WTC11 (cell line): ENCODE measurements at regions not wholly inside any gene's neighbourhood (a gene's known extent, or its start where the extent isn't known, plus 50 kb on each side); places are given as distances from the start of the nearest gene placed in this dataset.

ENCODE experiments used
- ATAC-seq: fragments of 200-7000 bp; cut with Tn5 transposase; 2 replicates; pipeline ENCODE4 v1.10.0; 2021; ENCODE audit warnings: mild to moderate bottlenecking, moderate library complexity
- CTCF ChIA-PET: fragments of 300-600 bp; sonication (Branson Sonifier 250); formaldehyde crosslinking; loops from one replicate; lab custom pipeline; 2021; ENCODE audit warnings: antibody characterized with exemption; lab: Charles Lee
- POLR2A ChIA-PET: fragments of 350-600 bp; sonication (Branson Sonifier 250); formaldehyde crosslinking; loops from one replicate; lab custom pipeline; 2021; ENCODE audit warnings: antibody characterized with exemption; lab: Charles Lee
- DNase-seq: peaks from one replicate; pipeline ENCODE4 v3.0.0; 2021; ENCODE audit warnings: low spot score
- H3K27ac Mint-ChIP-seq: 2 replicates; pipeline ENCODE4 v1.8.0; 2021; ENCODE audit warnings: mixed read lengths
- H3K27me3 Mint-ChIP-seq: 2 replicates; pipeline ENCODE4 v1.8.0; 2021; ENCODE audit warnings: low read depth, mild to moderate bottlenecking, moderate library complexity, mixed read lengths
- H3K36me3 Mint-ChIP-seq: 2 replicates; pipeline ENCODE4 v1.8.0; 2021; ENCODE audit warnings: mixed read lengths
- H3K4me1 Mint-ChIP-seq: 2 replicates; pipeline ENCODE4 v1.8.0; 2022; ENCODE audit warnings: mixed read lengths
- H3K4me3 Mint-ChIP-seq: 2 replicates; pipeline ENCODE4 v1.8.0; 2021; ENCODE audit warnings: mild to moderate bottlenecking, moderate library complexity, mixed read lengths
- H3K9me3 Mint-ChIP-seq: 2 replicates; pipeline ENCODE4 v1.8.0; 2021; ENCODE audit warnings: mixed read lengths
- ATF1 ChIP-seq: sonication (generic); formaldehyde crosslinking; IDR thresholded peaks from 2 replicates; pipeline ENCODE4 v1.8.1; 2023; ENCODE audit warnings: mild to moderate bottlenecking, moderate library complexity, missing genetic modification reagents
- CBFB ChIP-seq: sonication (generic); formaldehyde crosslinking; IDR thresholded peaks from 2 replicates; pipeline ENCODE4 v1.8.1; 2022; ENCODE audit warnings: mild to moderate bottlenecking, low read depth, missing genetic modification reagents
- CREM ChIP-seq: sonication (generic); formaldehyde crosslinking; IDR thresholded peaks from 2 replicates; pipeline ENCODE4 v1.8.1; 2022; ENCODE audit warnings: mild to moderate bottlenecking, missing genetic modification reagents, moderate library complexity
- ETV6 ChIP-seq: sonication (generic); formaldehyde crosslinking; IDR thresholded peaks from 2 replicates; pipeline ENCODE4 v1.8.1; 2022; ENCODE audit warnings: mild to moderate bottlenecking, missing genetic modification reagents
- FOXK1 ChIP-seq: sonication (generic); formaldehyde crosslinking; IDR thresholded peaks from 2 replicates; pipeline ENCODE4 v1.8.0; 2022; ENCODE audit warnings: mild to moderate bottlenecking, moderate library complexity, missing genetic modification reagents
- FOXP1 ChIP-seq: sonication (generic); formaldehyde crosslinking; IDR thresholded peaks from 2 replicates; pipeline ENCODE4 v1.8.0; 2022; ENCODE audit warnings: missing genetic modification reagents, mild to moderate bottlenecking, moderate library complexity, borderline replicate concordance
- KAT7 ChIP-seq: sonication (generic); formaldehyde crosslinking; IDR thresholded peaks from 2 replicates; pipeline ENCODE4 v1.8.1; 2023; ENCODE audit warnings: missing genetic modification reagents, mild to moderate bottlenecking, borderline replicate concordance
- NFYB ChIP-seq: sonication (generic); formaldehyde crosslinking; conservative IDR thresholded peaks from 2 replicates; pipeline ENCODE4 v1.8.0; 2022; ENCODE audit warnings: low read depth, missing genetic modification reagents
- SOX15 ChIP-seq: fragments of 250-450 bp; sonication (Bioruptor Pico); IDR thresholded peaks from 2 replicates; pipeline ENCODE4 v1.9.0; 2021; ENCODE audit warnings: mild to moderate bottlenecking
- SP1 ChIP-seq: sonication (generic); formaldehyde crosslinking; conservative IDR thresholded peaks from 2 replicates; pipeline ENCODE4 v1.8.1; 2022; ENCODE audit warnings: missing genetic modification reagents
- TEAD1 ChIP-seq: sonication (generic); formaldehyde crosslinking; IDR thresholded peaks from 2 replicates; pipeline ENCODE4 v1.8.0; 2022; ENCODE audit warnings: mild to moderate bottlenecking, missing genetic modification reagents
- TEAD4 ChIP-seq: sonication (generic); formaldehyde crosslinking; IDR thresholded peaks from 2 replicates; pipeline ENCODE4 v1.8.0; 2022; ENCODE audit warnings: mild to moderate bottlenecking, missing genetic modification reagents
- ZNF219 ChIP-seq: sonication (generic); formaldehyde crosslinking; IDR thresholded peaks from 2 replicates; pipeline ENCODE4 v1.8.0; 2023; ENCODE audit warnings: missing genetic modification reagents, mild to moderate bottlenecking, borderline replicate concordance
- ZNF396 ChIP-seq: fragments of 250-450 bp; sonication (Bioruptor Pico); IDR thresholded peaks from 2 replicates; pipeline ENCODE4 v1.8.0; 2021; ENCODE audit warnings: mild to moderate bottlenecking, moderate library complexity, borderline replicate concordance
- TF ChIP-seq, protein P1 (sequence below): fragments of 250-450 bp; sonication (Bioruptor Pico); IDR thresholded peaks from 2 replicates; pipeline ENCODE4 v1.9.0; 2021; ENCODE audit warnings: mild to moderate bottlenecking
- TF ChIP-seq, protein P2 (sequence below): sonication (generic); formaldehyde crosslinking; IDR thresholded peaks from 2 replicates; pipeline ENCODE4 v1.8.1; 2022; ENCODE audit warnings: missing genetic modification reagents, borderline replicate concordance
- TF ChIP-seq, protein P3 (sequence below): fragments of 250-450 bp; sonication (Bioruptor Pico); IDR thresholded peaks from 2 replicates; pipeline ENCODE4 v1.9.0; 2021; ENCODE audit warnings: moderate library complexity, mild to moderate bottlenecking, inconsistent platforms, borderline replicate concordance
- TF ChIP-seq, protein P4 (sequence below): sonication (generic); formaldehyde crosslinking; IDR thresholded peaks from 2 replicates; pipeline ENCODE4 v1.8.1; 2023; ENCODE audit warnings: mild to moderate bottlenecking, missing genetic modification reagents
- TF ChIP-seq, protein P5 (sequence below): fragments of 250-450 bp; sonication (Bioruptor Pico); IDR thresholded peaks from 2 replicates; pipeline ENCODE4 v2.1.2; 2022; ENCODE audit warnings: mild to moderate bottlenecking, moderate library complexity
- TF ChIP-seq, protein P6 (sequence below): sonication (generic); formaldehyde crosslinking; IDR thresholded peaks from 2 replicates; pipeline ENCODE4 v1.8.1; 2023; ENCODE audit warnings: mild to moderate bottlenecking, moderate library complexity, missing genetic modification reagents
- TF ChIP-seq, protein P7 (sequence below): sonication (generic); formaldehyde crosslinking; conservative IDR thresholded peaks from 2 replicates; pipeline ENCODE4 v1.8.1; 2023; ENCODE audit warnings: mild to moderate bottlenecking, low read depth, missing genetic modification reagents, moderate library complexity

DNA sequence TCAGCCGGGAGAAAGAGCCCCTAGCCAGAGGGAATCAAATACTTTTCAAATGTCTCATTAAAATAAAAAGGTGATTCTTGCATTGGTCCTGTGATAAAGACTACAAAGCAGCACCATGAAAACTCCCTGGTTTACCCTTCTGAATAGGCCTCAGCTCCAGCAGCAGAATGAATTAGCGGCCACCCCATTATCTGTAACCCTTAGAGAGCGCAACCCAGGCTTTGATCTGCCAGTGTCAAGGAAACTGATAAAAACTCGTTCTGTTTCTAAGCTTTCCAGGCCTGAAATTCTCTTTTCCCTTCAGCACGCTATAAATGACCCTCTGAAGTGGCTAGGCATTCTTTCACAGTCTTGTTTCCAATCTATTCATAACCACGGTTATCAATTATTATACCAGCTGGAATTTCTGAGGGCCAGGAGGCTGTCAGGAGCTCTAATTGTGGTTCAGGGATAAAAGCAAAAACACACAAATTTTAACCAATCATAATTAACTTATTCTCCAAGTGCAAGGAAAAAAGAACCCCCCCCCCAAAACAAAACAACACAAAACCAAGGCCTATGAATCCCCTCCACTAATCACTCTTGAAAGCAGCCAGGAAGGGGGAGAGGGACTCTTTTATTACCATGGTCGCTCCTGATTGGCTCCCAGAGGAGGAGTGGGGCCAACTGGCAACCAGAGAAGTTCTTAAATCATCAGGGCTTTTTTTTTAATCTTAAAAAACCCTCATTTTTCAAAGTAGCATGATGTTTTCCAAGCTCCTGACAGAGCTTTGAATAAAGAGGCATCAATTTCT lies 258.9 kb downstream of the CYRIA start:
- Mint-ChIP-seq H3K36me3 (no peaks in the 10 kb centered on the region), H3K27me3 (no peaks in the 10 kb centered on the region), H3K27ac (no peak overlapping the region), H3K4me1 (0 out of 2 replicates have a peak, but pooled peaks cover 3% of the 10 kb centered on the region), H3K4me3 (no peak overlapping the region), H3K9me3 (peaks cover 9% of the 10 kb centered on the region)
- TF ChIP-seq ETV6 (CRISPR knock-in tag) (no peak), KAT7 (no peak), ZNF396 (CRISPR knock-in tag) (no peak), TEAD4 (CRISPR knock-in tag) (no peak), CBFB (CRISPR knock-in tag) (no peak), SP1 (no peak), TEAD1 (no peak), SOX15 (CRISPR knock-in tag) (no peak), CREM (CRISPR knock-in tag) (no peak)
- TF ChIP-seq, protein P1, sequence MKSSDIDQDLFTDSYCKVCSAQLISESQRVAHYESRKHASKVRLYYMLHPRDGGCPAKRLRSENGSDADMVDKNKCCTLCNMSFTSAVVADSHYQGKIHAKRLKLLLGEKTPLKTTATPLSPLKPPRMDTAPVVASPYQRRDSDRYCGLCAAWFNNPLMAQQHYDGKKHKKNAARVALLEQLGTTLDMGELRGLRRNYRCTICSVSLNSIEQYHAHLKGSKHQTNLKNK (CRISPR knock-in tag), result no peak
- TF ChIP-seq, protein P2, sequence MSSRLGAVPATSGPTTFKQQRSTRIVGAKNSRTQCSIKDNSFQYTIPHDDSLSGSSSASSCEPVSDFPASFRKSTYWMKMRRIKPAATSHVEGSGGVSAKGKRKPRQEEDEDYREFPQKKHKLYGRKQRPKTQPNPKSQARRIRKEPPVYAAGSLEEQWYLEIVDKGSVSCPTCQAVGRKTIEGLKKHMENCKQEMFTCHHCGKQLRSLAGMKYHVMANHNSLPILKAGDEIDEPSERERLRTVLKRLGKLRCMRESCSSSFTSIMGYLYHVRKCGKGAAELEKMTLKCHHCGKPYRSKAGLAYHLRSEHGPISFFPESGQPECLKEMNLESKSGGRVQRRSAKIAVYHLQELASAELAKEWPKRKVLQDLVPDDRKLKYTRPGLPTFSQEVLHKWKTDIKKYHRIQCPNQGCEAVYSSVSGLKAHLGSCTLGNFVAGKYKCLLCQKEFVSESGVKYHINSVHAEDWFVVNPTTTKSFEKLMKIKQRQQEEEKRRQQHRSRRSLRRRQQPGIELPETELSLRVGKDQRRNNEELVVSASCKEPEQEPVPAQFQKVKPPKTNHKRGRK, result no peak
- TF ChIP-seq, protein P3, sequence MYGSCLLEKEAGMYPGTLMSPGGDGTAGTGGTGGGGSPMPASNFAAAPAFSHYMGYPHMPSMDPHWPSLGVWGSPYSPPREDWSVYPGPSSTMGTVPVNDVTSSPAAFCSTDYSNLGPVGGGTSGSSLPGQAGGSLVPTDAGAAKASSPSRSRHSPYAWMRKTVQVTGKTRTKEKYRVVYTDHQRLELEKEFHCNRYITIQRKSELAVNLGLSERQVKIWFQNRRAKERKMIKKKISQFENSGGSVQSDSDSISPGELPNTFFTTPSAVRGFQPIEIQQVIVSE (CRISPR knock-in tag), result no peak
- TF ChIP-seq, protein P4, sequence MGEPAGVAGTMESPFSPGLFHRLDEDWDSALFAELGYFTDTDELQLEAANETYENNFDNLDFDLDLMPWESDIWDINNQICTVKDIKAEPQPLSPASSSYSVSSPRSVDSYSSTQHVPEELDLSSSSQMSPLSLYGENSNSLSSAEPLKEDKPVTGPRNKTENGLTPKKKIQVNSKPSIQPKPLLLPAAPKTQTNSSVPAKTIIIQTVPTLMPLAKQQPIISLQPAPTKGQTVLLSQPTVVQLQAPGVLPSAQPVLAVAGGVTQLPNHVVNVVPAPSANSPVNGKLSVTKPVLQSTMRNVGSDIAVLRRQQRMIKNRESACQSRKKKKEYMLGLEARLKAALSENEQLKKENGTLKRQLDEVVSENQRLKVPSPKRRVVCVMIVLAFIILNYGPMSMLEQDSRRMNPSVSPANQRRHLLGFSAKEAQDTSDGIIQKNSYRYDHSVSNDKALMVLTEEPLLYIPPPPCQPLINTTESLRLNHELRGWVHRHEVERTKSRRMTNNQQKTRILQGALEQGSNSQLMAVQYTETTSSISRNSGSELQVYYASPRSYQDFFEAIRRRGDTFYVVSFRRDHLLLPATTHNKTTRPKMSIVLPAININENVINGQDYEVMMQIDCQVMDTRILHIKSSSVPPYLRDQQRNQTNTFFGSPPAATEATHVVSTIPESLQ, result no peak
- TF ChIP-seq, protein P5, sequence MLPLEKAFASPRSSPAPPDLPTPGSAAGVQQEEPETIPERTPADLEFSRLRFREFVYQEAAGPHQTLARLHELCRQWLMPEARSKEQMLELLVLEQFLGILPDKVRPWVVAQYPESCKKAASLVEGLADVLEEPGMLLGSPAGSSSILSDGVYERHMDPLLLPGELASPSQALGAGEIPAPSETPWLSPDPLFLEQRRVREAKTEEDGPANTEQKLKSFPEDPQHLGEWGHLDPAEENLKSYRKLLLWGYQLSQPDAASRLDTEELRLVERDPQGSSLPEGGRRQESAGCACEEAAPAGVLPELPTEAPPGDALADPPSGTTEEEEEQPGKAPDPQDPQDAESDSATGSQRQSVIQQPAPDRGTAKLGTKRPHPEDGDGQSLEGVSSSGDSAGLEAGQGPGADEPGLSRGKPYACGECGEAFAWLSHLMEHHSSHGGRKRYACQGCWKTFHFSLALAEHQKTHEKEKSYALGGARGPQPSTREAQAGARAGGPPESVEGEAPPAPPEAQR (CRISPR knock-in tag), result no peak
- ATAC-seq, result peak; percentile 30; the same call in 1 of the 2 replicates
- DNase-seq, result no peak
- POLR2A ChIA-PET, result no interaction called here
- CTCF ChIA-PET, result interaction anchor here (0.8 to 1.2 kb wide), 3 partner anchors 118 to 467 kb away, joined by 3 to 4 read pairs (median 3); no protein-coding TSS in a partner anchor

DNA sequence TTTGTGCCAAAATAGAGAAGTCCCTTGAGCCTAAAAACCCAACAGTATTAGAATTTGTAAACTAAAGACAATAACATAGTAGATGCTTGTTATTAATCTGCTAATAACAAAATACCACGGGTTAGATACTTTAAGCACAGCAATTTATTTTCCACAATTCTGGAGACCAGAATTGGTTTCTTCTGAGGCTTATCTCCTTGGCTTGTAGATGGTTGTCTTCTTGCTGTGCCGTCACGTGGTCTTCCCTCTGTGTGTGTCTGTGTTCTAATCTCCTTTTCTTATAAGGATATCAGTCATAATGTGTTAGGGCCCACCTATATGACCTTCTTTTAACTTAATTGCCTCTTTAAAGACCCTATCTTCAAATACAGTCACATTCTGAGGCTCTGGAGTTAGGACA lies 260.1 kb downstream of the CYRIA start:
- Mint-ChIP-seq H3K4me3 (no peak overlapping the region), H3K9me3 (peaks cover 5% of the 10 kb centered on the region), H3K27me3 (no peaks in the 10 kb centered on the region), H3K27ac (no peak overlapping the region), H3K36me3 (no peaks in the 10 kb centered on the region), H3K4me1 (0 out of 2 replicates have a peak, but pooled peaks cover 3% of the 10 kb centered on the region)
- DNase-seq, result no peak
- ChIA-PET POLR2A (no interaction called here), CTCF (no interaction called here)
- no peak for ATAC-seq
- TF ChIP-seq FOXP1 (CRISPR knock-in tag) (no peak), NFYB (CRISPR knock-in tag) (no peak), FOXK1 (no peak), ZNF219 (CRISPR knock-in tag) (no peak), ATF1 (no peak)
- TF ChIP-seq, protein P6, sequence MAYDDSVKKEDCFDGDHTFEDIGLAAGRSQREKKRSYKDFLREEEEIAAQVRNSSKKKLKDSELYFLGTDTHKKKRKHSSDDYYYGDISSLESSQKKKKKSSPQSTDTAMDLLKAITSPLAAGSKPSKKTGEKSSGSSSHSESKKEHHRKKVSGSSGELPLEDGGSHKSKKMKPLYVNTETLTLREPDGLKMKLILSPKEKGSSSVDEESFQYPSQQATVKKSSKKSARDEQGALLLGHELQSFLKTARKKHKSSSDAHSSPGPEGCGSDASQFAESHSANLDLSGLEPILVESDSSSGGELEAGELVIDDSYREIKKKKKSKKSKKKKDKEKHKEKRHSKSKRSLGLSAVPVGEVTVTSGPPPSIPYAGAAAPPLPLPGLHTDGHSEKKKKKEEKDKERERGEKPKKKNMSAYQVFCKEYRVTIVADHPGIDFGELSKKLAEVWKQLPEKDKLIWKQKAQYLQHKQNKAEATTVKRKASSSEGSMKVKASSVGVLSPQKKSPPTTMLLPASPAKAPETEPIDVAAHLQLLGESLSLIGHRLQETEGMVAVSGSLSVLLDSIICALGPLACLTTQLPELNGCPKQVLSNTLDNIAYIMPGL (CRISPR knock-in tag), result no peak
- TF ChIP-seq, protein P7, sequence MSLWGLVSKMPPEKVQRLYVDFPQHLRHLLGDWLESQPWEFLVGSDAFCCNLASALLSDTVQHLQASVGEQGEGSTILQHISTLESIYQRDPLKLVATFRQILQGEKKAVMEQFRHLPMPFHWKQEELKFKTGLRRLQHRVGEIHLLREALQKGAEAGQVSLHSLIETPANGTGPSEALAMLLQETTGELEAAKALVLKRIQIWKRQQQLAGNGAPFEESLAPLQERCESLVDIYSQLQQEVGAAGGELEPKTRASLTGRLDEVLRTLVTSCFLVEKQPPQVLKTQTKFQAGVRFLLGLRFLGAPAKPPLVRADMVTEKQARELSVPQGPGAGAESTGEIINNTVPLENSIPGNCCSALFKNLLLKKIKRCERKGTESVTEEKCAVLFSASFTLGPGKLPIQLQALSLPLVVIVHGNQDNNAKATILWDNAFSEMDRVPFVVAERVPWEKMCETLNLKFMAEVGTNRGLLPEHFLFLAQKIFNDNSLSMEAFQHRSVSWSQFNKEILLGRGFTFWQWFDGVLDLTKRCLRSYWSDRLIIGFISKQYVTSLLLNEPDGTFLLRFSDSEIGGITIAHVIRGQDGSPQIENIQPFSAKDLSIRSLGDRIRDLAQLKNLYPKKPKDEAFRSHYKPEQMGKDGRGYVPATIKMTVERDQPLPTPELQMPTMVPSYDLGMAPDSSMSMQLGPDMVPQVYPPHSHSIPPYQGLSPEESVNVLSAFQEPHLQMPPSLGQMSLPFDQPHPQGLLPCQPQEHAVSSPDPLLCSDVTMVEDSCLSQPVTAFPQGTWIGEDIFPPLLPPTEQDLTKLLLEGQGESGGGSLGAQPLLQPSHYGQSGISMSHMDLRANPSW (CRISPR knock-in tag), result no peak
